ENCODE measurements at regions not wholly inside any gene's neighbourhood (a gene's known extent, or its start where the extent isn't known, plus 50 kb on each side); places are given as distances from the start of the nearest gene placed in this dataset.

GRCh38 chrX:8341814-8342590 is 122.6 kb upstream of the VCX3B start:
- DNase-seq, result no peak

GRCh38 chrX:8345473-8345872 is 119.2 kb upstream of the VCX3B start:
- peak; percentile 66 for DNase-seq

GRCh38 chrX:8346060-8346459 is 118.6 kb upstream of the VCX3B start:
- no peak for DNase-seq

- no peak for DNase-seq
Measured at GRCh38 chrX:8346892-8347291, 117.7 kb upstream of the VCX3B start.

GRCh38 chrX:8349816-8350544 is 114.7 kb upstream of the VCX3B start:
- no peak for DNase-seq

- DNase-seq, result no peak
Measured at GRCh38 chrX:8358302-8358701, 106.3 kb upstream of the VCX3B start.

GRCh38 chrX:8364369-8365141 is 100.1 kb upstream of the VCX3B start:
- DNase-seq, result peak; percentile 57

- no peak for DNase-seq
Measured at GRCh38 chrX:8366481-8366880, 98.1 kb upstream of the VCX3B start.

GRCh38 chrX:8374041-8374825 is 90.4 kb upstream of the VCX3B start:
- no peak for DNase-seq

- DNase-seq, result no peak
Measured at GRCh38 chrX:8377041-8377440, 87.6 kb upstream of the VCX3B start.

- DNase-seq, result no peak
Measured at GRCh38 chrX:8390771-8391170, 73.9 kb upstream of the VCX3B start.

GRCh38 chrX:8403988-8404387 is 60.6 kb upstream of the VCX3B start:
- DNase-seq, result no peak

GRCh38 chrX:8404471-8404870 is 60.2 kb upstream of the VCX3B start:
- no peak for DNase-seq

- no peak for DNase-seq
Measured at GRCh38 chrX:8404926-8405325, 59.7 kb upstream of the VCX3B start.

GRCh38 chrX:8405631-8406030 is 59.0 kb upstream of the VCX3B start:
- no peak for DNase-seq

GRCh38 chrX:8413279-8413678 is 51.4 kb upstream of the VCX3B start:
- DNase-seq, result no peak
